RWPE1 (cell line): ENCODE measurements at regions not wholly inside any gene's neighbourhood (a gene's known extent, or its start where the extent isn't known, plus 50 kb on each side); places are given as distances from the start of the nearest gene placed in this dataset.

Experiments used
- CTCF ChIA-PET: fragments of 350-600 bp; sonication (Branson Sonifier 250); formaldehyde crosslinking; extraction: SDS; loops from one replicate; lab custom pipeline; 2021; lab: Yijun Ruan, JAX
- POLR2A ChIA-PET: fragments of 400-600 bp; formaldehyde crosslinking; extraction: SDS; loops from one replicate; lab custom pipeline; 2020; ENCODE audit warnings: antibody characterized with exemption; ENCODE audit not compliant: low non-redundant PET; lab: Yijun Ruan, JAX
- DNase-seq: peaks from one replicate; pipeline ENCODE4 v3.0.0; 2012; ENCODE audit warnings: low spot score
- H3K27ac ChIP-seq: fragments of 450-650 bp; 2 replicates; pipeline ENCODE4 v1.5.1; 2017
- TF ChIP-seq, protein P1 (sequence below): fragments of 450-650 bp; conservative IDR thresholded peaks from 2 replicates; pipeline ENCODE4 v1.5.1; 2017; ENCODE audit warnings: low read depth, mild to moderate bottlenecking

DNA sequence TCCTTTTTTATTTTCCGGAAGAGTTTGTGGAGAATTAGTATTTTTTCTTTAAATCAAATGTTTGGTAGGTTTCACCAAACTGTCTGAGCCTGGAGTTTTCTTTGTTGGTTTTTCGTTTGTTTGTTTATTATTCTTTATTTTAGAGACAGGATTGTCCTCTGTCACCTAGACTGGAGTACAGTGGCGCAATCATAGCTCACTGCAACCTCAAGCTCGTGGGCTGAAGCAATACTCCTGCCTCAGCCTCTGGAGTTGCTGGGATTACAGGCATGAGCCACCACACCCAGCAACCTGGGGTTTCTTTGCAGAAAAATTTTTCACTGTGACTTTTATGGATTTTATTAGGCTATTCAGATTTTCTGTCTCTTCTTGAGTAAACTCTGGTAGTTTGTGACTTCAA, 120.2 kb upstream of the LOC128125822 start:
- CTCF ChIA-PET = interaction anchor here (0.7 kb wide), 1 partner anchor 351 kb away, joined by 3 read pairs; no protein-coding TSS in a partner anchor
- no peak for DNase-seq
- TF ChIP-seq, protein P1, sequence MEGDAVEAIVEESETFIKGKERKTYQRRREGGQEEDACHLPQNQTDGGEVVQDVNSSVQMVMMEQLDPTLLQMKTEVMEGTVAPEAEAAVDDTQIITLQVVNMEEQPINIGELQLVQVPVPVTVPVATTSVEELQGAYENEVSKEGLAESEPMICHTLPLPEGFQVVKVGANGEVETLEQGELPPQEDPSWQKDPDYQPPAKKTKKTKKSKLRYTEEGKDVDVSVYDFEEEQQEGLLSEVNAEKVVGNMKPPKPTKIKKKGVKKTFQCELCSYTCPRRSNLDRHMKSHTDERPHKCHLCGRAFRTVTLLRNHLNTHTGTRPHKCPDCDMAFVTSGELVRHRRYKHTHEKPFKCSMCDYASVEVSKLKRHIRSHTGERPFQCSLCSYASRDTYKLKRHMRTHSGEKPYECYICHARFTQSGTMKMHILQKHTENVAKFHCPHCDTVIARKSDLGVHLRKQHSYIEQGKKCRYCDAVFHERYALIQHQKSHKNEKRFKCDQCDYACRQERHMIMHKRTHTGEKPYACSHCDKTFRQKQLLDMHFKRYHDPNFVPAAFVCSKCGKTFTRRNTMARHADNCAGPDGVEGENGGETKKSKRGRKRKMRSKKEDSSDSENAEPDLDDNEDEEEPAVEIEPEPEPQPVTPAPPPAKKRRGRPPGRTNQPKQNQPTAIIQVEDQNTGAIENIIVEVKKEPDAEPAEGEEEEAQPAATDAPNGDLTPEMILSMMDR = no peak
- POLR2A ChIA-PET = no interaction called here
- no peak overlapping the region for H3K27ac ChIP-seq

DNA sequence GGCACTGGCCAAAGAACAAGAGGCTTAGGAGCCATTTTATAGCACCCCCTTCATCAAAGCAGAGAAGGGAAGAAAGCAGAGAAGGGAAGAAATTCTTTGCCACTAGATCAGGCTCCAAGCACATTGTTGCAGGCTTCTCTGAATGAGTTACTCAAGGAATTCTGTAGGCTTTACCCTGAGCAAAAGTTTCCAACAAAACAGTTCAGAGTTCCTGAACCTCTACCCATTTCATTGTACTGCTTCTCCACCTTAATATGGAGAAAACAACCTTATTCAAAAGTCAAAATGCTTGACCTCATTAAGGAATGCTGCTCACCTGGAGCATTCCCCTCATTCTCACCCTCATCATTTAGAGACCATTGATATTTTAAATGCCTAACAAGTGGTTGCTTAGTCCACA, 115.5 kb upstream of the LOC128125822 start:
- ChIA-PET POLR2A (no interaction called here), CTCF (no interaction called here)
- TF ChIP-seq, protein P1 = no peak
- no peak for DNase-seq
- H3K27ac ChIP-seq = no peak overlapping the region

DNA sequence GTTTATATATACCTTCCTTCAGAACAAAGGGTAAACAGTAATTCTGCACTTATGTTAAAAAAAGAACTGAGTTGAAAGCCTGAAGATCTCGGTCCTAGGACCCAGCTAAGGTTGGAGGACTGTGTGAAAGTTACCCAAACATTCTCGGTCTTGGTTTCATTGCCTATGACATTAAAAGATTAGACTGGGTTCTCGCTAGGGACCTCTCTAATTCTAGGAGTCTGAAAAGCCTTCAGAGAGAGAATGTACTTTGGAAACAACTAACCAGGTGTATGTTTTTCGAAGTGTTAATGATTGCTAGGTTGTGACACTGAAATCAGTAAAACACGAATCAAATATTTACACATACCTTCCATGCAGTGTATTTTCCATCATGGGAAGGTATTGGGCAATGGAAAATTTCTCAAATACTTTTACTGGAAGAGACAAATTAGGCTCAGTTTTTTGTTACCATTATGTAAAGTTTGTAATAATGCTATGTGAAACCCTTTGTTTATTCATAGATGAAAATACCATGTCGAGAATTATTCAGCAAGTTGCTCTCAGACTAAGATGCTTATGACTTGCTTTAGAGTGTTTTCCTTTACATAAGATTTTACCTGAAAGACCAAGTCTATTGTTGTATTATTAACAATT, 113.7 kb upstream of the LOC128125822 start:
- TF ChIP-seq, protein P1 = no peak
- no peak for DNase-seq
- no peak overlapping the region for H3K27ac ChIP-seq
- ChIA-PET POLR2A (no interaction called here), CTCF (no interaction called here)

DNA sequence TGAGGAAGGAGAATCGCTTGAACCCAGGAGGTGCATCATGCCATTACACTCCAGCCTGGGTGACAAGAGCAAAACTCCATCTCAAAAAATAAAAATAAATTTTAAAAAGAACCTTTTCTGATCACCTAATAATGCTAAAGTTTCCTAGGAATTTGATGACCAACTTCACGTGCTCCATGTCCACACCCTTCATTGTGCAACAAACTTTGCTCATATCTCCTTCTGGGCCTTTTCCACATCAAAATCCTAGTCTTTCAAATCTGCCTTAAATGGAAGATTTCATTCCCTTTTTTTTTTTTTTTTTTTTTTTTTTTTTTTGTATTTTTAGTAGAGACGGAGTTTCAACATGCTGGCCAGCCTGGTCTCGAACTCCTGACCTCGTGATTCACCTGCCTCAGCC, 112.5 kb upstream of the LOC128125822 start:
- TF ChIP-seq, protein P1 = no peak
- POLR2A ChIA-PET = no interaction called here
- no peak overlapping the region for H3K27ac ChIP-seq
- CTCF ChIA-PET = no interaction called here
- DNase-seq = no peak

DNA sequence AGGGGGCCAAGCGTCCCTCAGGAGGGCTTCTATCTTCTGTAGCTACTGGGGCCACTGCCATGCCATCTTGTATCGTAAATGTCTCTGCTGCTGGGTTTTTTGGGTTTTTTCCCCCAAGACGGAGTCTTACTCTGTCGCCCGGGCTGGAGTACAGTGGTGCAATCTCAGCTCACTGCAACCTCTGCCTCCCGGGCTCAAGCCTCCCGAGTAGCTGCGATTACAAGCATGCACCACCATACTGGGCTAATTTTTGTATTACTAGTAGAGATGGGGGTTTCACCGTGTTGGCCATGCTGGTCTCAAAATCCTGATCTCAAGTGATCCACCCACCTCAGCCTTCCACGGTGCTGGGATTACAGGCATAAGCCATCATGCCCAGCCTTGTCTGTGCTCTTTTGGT, 111.3 kb upstream of the LOC128125822 start:
- no peak for DNase-seq
- ChIA-PET POLR2A (no interaction called here), CTCF (interaction anchor here (0.6 kb wide), 1 partner anchor 106 kb away, joined by 3 read pairs; no protein-coding TSS in a partner anchor)
- H3K27ac ChIP-seq = no peak overlapping the region
- TF ChIP-seq, protein P1 = no peak

DNA sequence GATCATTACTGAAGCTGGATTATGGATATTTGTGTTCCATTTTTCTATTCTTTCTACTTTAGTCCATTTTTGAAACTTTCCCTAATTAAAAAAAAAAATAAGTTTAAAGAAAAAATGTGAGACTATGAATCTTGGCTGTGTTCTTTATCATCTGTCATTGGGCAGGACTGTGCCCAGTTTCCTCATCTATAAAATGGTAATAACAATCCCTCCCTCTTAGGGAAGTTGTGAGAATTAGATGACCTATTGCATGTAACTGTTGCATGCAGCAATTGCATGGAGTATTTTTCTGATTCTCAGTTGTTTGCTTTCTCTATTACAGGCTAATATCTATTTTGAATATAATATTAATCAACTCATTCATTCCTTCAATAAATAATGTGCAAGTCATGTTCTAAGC, 108.2 kb upstream of the LOC128125822 start:
- POLR2A ChIA-PET = no interaction called here
- DNase-seq = no peak
- TF ChIP-seq, protein P1 = no peak
- H3K27ac ChIP-seq = no peak overlapping the region
- CTCF ChIA-PET = interaction anchor here (1.0 kb wide), 1 partner anchor 112 kb away, joined by 4 read pairs; no protein-coding TSS in a partner anchor
